ENCODE measurements at regions not wholly inside any gene's neighbourhood (a gene's known extent, or its start where the extent isn't known, plus 50 kb on each side); places are given as distances from the start of the nearest gene placed in this dataset.

DNA sequence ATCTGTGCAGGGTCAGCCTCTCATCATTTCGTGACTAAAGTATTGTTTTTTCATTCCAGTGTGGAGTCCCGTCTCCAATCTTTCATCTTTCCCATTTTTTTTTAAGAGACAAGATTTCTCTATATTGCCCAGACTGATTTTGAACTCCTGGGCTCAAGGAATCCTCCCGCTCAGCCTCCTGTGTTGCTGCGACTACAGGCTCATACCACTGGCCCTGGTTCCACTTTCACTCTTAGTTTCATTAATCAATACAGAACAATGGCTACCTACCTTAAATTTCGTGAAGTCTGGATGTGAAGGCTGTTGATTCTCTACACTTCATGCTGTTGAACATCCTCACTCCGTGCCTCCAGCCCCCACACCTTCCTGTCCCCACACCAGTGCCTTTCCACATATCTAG lies 97.7 kb upstream of the GREM2 start:
- no peak for TF ChIP-seq EZH2 (IDR thresholded peaks at IDR 0.05; ENCODE audit: borderline replicate concordance, low read depth, low read length)
- TF ChIP-seq CHCHD3 (CRISPR knock-in tag; IDR thresholded peaks at IDR 0.05): no peak
- no peak for TF ChIP-seq CTCF (IDR thresholded peaks at IDR 0.05 in 2 of 3, conservative IDR thresholded peaks at IDR 0.05 in 1 of 3; ENCODE audit: insufficient read depth in 2 of 3, low read depth in 1 of 3, low read length in 3 of 3)
- TF ChIP-seq CBX3 (IDR thresholded peaks at IDR 0.05; ENCODE audit: borderline replicate concordance in 1 of 2, low read length in 2 of 2): no peak

Data from K562 (cell line).